ENCODE measurements at regions not wholly inside any gene's neighbourhood (a gene's known extent, or its start where the extent isn't known, plus 50 kb on each side); places are given as distances from the start of the nearest gene placed in this dataset.
"Not testable (repeated sequence)": the region's sequence is repeated elsewhere in the genome, so short reads cannot be mapped to it uniquely, and the experiment has no call there.

DNA sequence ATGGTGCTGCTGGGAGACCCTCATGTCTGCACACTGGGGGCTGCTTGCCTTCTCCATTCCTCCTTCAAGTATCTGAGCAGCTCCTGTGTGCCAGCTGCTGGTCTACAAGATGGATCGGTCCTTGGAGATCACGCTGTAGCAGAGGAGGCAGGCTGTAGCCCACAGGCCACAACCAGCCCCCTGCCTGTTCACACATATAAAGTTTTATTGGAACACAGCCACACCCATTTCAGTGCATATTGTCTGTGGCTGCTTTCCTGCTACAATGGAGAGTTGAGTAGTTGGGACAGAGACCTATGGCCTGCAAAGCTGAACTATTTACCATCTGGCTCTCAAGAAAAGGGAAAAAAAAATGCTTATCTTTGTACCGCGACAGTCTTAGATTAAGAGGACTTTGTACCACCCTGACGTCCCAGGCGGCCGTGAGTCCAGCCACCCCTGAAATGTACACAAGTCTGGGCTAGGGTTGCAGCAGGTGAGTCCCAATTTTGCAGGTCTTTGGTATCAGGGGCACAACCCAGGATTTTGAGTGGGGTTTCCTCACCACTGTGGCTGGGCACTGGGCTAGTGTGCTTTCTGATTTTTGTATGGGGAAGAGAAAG lies 179.2 kb upstream of the OSBPL11 start:
- H3K9ac ChIP-seq (ENCODE audit: low read depth, low read length, poor library complexity, severe bottlenecking); H3K9me3 ChIP-seq (ENCODE audit: insufficient read depth, low read depth, low read length); H3K79me2 ChIP-seq (ENCODE audit: insufficient read depth, low read length); H3K27me3 ChIP-seq (ENCODE audit: insufficient read depth, low read length, poor library complexity, severe bottlenecking); H3K36me3 ChIP-seq (ENCODE audit: insufficient read depth, low read length); H3K4me3 ChIP-seq (ENCODE audit: low read length, poor library complexity, severe bottlenecking); H3K4me1 ChIP-seq (ENCODE audit: insufficient read depth, low read length, poor library complexity, severe bottlenecking); H2AFZ ChIP-seq (ENCODE audit: low read length); H3K4me2 ChIP-seq (ENCODE audit: low read depth, low read length, poor library complexity, severe bottlenecking); H3F3A ChIP-seq (ENCODE audit: low read depth); H3K9me2 ChIP-seq (replicated peaks; ENCODE audit: low read depth, low read length); H4K20me1 ChIP-seq (ENCODE audit: insufficient read depth, low read length, poor library complexity, severe bottlenecking): not testable (repeated sequence)

DNA sequence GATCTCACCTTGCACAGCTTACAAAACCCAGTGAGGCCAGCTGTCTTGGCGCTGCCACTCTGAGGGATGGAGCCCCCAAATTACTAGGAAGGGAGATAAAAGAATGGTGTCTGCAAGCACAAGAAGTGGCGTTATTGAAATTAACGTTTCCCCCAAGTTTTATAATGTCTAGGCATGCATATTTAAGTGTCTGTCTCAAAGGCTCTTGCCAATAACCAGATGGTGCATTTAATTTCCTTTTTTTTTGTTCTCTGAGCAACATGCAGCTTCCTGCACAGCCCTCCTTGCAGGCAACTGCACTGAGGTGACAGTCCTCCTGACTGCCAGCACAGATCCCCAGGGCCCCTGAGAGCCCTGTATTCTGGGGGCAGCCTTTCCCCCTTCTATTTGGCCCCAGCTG lies 179.8 kb upstream of the OSBPL11 start:
- not testable (repeated sequence) for H3K36me3 ChIP-seq (ENCODE audit: insufficient read depth, low read length); H3K9me2 ChIP-seq (replicated peaks; ENCODE audit: low read depth, low read length); H3K27me3 ChIP-seq (ENCODE audit: insufficient read depth, low read length, poor library complexity, severe bottlenecking); H3K9me3 ChIP-seq (ENCODE audit: insufficient read depth, low read depth, low read length); H3K9ac ChIP-seq (ENCODE audit: low read depth, low read length, poor library complexity, severe bottlenecking); H2AFZ ChIP-seq (ENCODE audit: low read length); H4K20me1 ChIP-seq (ENCODE audit: insufficient read depth, low read length, poor library complexity, severe bottlenecking); H3F3A ChIP-seq (ENCODE audit: low read depth); H3K79me2 ChIP-seq (ENCODE audit: insufficient read depth, low read length); H3K4me2 ChIP-seq (ENCODE audit: low read depth, low read length, poor library complexity, severe bottlenecking); H3K4me3 ChIP-seq (ENCODE audit: low read length, poor library complexity, severe bottlenecking); H3K4me1 ChIP-seq (ENCODE audit: insufficient read depth, low read length, poor library complexity, severe bottlenecking)

DNA sequence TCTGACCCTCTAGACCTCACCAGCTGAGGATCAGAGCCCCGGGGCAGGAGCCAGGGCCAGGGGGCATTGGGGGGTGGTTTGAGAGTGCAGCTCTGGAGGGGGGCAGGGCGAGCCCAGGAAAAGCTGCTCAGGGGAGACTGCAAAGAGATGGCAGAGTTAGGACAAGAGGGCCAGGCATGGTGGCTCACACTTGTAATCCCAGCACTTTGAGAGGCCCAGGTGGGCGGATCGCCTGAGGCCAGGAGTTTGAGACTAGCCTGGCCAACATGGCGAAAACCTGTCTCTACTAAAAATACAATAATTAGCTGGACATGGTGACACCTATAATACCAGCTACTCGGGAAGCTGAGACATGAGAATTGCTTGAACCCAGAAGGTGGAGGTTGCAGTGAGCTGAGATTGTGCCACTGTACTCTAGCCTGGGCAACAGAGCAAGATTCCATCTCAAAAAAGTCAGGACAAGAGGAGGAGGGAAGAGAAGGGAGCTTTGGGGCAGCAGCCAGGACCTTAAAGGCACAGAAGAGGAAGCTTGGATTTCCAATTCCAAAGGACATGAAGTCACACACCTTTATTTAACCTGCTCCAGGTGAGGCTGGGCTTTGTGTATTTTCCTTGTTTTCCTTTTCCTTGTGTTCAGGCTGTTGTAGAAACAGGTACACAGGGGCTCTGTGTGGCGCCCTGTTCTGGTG lies 180.5 kb upstream of the OSBPL11 start:
- H4K20me1 ChIP-seq (ENCODE audit: insufficient read depth, low read length, poor library complexity, severe bottlenecking); H3K4me1 ChIP-seq (ENCODE audit: insufficient read depth, low read length, poor library complexity, severe bottlenecking); H3K36me3 ChIP-seq (ENCODE audit: insufficient read depth, low read length); H3K9ac ChIP-seq (ENCODE audit: low read depth, low read length, poor library complexity, severe bottlenecking); H3K9me3 ChIP-seq (ENCODE audit: insufficient read depth, low read depth, low read length); H3K9me2 ChIP-seq (replicated peaks; ENCODE audit: low read depth, low read length); H3F3A ChIP-seq (ENCODE audit: low read depth); H2AFZ ChIP-seq (ENCODE audit: low read length); H3K27me3 ChIP-seq (ENCODE audit: insufficient read depth, low read length, poor library complexity, severe bottlenecking); H3K4me2 ChIP-seq (ENCODE audit: low read depth, low read length, poor library complexity, severe bottlenecking); H3K4me3 ChIP-seq (ENCODE audit: low read length, poor library complexity, severe bottlenecking); H3K79me2 ChIP-seq (ENCODE audit: insufficient read depth, low read length): not testable (repeated sequence)

DNA sequence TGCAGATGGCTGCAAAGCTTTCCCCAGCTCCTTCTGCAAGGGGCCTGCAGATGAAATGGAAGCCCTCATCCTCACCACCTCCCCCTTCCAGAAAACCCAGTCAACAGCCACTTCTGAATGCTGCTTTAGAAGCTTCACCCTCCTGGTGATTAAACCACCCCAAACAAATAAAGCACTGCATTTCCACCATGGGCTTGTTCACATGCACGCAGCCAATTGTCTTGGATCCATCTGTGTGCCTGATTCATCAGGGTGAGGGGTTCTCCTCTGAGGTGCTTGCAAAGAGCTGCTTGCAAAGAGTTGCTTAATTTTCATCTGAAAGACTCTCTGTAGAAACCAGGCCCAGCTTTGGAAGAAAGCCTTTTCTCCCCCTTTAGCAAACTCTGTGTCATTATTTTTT lies 184.0 kb upstream of the OSBPL11 start:
- not testable (repeated sequence) for H3K27me3 ChIP-seq (ENCODE audit: insufficient read depth, low read length, poor library complexity, severe bottlenecking); H3K9ac ChIP-seq (ENCODE audit: low read depth, low read length, poor library complexity, severe bottlenecking); H3K79me2 ChIP-seq (ENCODE audit: insufficient read depth, low read length); H3K9me2 ChIP-seq (replicated peaks; ENCODE audit: low read depth, low read length); H2AFZ ChIP-seq (ENCODE audit: low read length); H3F3A ChIP-seq (ENCODE audit: low read depth); H3K9me3 ChIP-seq (ENCODE audit: insufficient read depth, low read depth, low read length); H4K20me1 ChIP-seq (ENCODE audit: insufficient read depth, low read length, poor library complexity, severe bottlenecking); H3K4me3 ChIP-seq (ENCODE audit: low read length, poor library complexity, severe bottlenecking); H3K36me3 ChIP-seq (ENCODE audit: insufficient read depth, low read length); H3K4me2 ChIP-seq (ENCODE audit: low read depth, low read length, poor library complexity, severe bottlenecking); H3K4me1 ChIP-seq (ENCODE audit: insufficient read depth, low read length, poor library complexity, severe bottlenecking)

DNA sequence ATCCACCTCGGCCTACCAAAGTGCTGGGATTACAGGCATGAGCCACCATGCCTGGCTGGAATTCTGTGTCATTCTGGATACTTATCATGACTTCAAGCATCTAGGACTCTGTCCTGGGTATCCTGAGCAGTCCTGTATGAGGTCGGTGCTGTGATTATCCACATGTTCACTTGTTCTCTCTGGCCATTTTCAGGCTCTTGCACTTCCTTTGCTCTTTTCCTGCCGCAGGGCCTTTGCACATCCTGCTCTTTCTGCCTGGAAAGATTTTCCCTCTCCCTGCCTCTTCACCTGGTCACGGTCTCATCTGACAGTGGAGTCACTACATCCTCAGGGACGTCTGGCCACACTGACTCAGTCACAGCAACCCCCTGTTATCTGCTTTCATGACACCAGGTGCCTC lies 184.6 kb upstream of the OSBPL11 start:
- H3K4me2 ChIP-seq (ENCODE audit: low read depth, low read length, poor library complexity, severe bottlenecking); H3K79me2 ChIP-seq (ENCODE audit: insufficient read depth, low read length); H4K20me1 ChIP-seq (ENCODE audit: insufficient read depth, low read length, poor library complexity, severe bottlenecking); H2AFZ ChIP-seq (ENCODE audit: low read length); H3K9me3 ChIP-seq (ENCODE audit: insufficient read depth, low read depth, low read length); H3K4me3 ChIP-seq (ENCODE audit: low read length, poor library complexity, severe bottlenecking); H3K4me1 ChIP-seq (ENCODE audit: insufficient read depth, low read length, poor library complexity, severe bottlenecking); H3K27me3 ChIP-seq (ENCODE audit: insufficient read depth, low read length, poor library complexity, severe bottlenecking); H3K36me3 ChIP-seq (ENCODE audit: insufficient read depth, low read length); H3K9ac ChIP-seq (ENCODE audit: low read depth, low read length, poor library complexity, severe bottlenecking); H3F3A ChIP-seq (ENCODE audit: low read depth); H3K9me2 ChIP-seq (replicated peaks; ENCODE audit: low read depth, low read length): not testable (repeated sequence)

DNA sequence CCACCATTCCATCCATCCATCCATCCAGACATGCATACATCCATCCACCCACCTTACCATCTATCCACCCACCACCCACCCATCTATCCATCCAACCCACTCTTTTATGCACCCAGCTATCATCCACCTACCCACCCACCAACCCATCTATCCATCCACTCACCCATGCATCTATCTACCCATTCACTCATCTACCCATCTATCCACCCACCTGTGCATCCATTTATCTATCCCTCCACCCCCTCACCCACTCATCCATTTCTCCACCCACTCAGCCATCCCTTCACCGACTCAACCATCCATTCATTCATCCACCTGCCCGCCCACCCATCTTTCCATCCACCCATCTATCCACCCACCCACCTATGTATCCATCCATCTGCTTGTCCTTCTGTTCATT lies 186.4 kb upstream of the OSBPL11 start:
- not testable (repeated sequence) for H3F3A ChIP-seq (ENCODE audit: low read depth); H2AFZ ChIP-seq (ENCODE audit: low read length); H3K9me2 ChIP-seq (replicated peaks; ENCODE audit: low read depth, low read length); H3K27me3 ChIP-seq (ENCODE audit: insufficient read depth, low read length, poor library complexity, severe bottlenecking); H3K36me3 ChIP-seq (ENCODE audit: insufficient read depth, low read length); H3K9me3 ChIP-seq (ENCODE audit: insufficient read depth, low read depth, low read length); H3K9ac ChIP-seq (ENCODE audit: low read depth, low read length, poor library complexity, severe bottlenecking); H3K4me1 ChIP-seq (ENCODE audit: insufficient read depth, low read length, poor library complexity, severe bottlenecking); H3K4me3 ChIP-seq (ENCODE audit: low read length, poor library complexity, severe bottlenecking); H3K4me2 ChIP-seq (ENCODE audit: low read depth, low read length, poor library complexity, severe bottlenecking); H3K79me2 ChIP-seq (ENCODE audit: insufficient read depth, low read length); H4K20me1 ChIP-seq (ENCODE audit: insufficient read depth, low read length, poor library complexity, severe bottlenecking)

DNA sequence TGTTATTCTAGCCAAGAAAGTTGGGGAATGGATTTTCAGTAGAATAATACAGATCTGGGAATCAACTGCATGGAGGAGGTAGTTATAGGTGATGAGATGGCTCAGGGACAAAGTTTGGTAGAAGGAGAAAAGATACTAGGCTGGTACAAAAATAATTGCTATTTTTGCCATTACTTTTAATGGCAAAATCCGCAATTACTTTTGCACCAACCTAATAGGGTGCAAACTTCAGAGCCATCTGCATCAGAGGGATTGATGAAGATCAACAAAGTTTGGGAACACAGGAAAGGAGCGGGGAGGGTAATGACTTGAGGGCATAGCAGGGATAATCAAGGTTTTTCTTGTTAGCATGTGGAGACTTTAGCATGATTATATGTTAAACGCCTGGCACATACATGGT lies 178.7 kb upstream of the ROPN1B start:
- H3K27me3 ChIP-seq (ENCODE audit: insufficient read depth, low read length, poor library complexity, severe bottlenecking); H3K9me2 ChIP-seq (replicated peaks; ENCODE audit: low read depth, low read length); H3K4me2 ChIP-seq (ENCODE audit: low read depth, low read length, poor library complexity, severe bottlenecking); H3K36me3 ChIP-seq (ENCODE audit: insufficient read depth, low read length); H4K20me1 ChIP-seq (ENCODE audit: insufficient read depth, low read length, poor library complexity, severe bottlenecking); H2AFZ ChIP-seq (ENCODE audit: low read length); H3K4me1 ChIP-seq (ENCODE audit: insufficient read depth, low read length, poor library complexity, severe bottlenecking); H3K79me2 ChIP-seq (ENCODE audit: insufficient read depth, low read length); H3K9ac ChIP-seq (ENCODE audit: low read depth, low read length, poor library complexity, severe bottlenecking); H3F3A ChIP-seq (ENCODE audit: low read depth); H3K4me3 ChIP-seq (ENCODE audit: low read length, poor library complexity, severe bottlenecking); H3K9me3 ChIP-seq (ENCODE audit: insufficient read depth, low read depth, low read length): not testable (repeated sequence)

All from Loucy (cell line).